GM19395 (cell line): ENCODE measurements at regions not wholly inside any gene's neighbourhood (a gene's known extent, or its start where the extent isn't known, plus 50 kb on each side); places are given as distances from the start of the nearest gene placed in this dataset.
"Not testable (repeated sequence)": the region's sequence is repeated elsewhere in the genome, so short reads cannot be mapped to it uniquely, and the experiment has no call there.

Experiments
- ATAC-seq: cut with Tn5 transposase; IDR thresholded peaks from one replicate; pipeline ENCODE4 v1.9.1; 2021; ENCODE audit warnings: mild to moderate bottlenecking, moderate library complexity; ENCODE audit not compliant: unreplicated experiment

GRCh38 chr1:224029286-224030025 is 84.5 kb upstream of the FBXO28 start:
- ATAC-seq = peak; percentile 86

GRCh38 chr1:224028802-224029201 is 85.1 kb upstream of the FBXO28 start:
- not testable (repeated sequence) for ATAC-seq

- not testable (repeated sequence) for ATAC-seq
These were observed 90.8 kb upstream of the FBXO28 start for GRCh38 chr1:224023122-224023521.

GRCh38 chr1:224022249-224022970 is 91.5 kb upstream of the FBXO28 start:
- not testable (repeated sequence) for ATAC-seq

GRCh38 chr1:224019866-224020265 is 94.0 kb upstream of the FBXO28 start:
- not testable (repeated sequence) for ATAC-seq

GRCh38 chr1:224015782-224016181 is 98.1 kb upstream of the FBXO28 start:
- ATAC-seq = not testable (repeated sequence)

GRCh38 chr1:224014330-224014649 is 99.6 kb upstream of the FBXO28 start:
- no peak for ATAC-seq

- ATAC-seq = not testable (repeated sequence)
These were observed 100.1 kb upstream of the FBXO28 start for GRCh38 chr1:224013626-224014329.

- ATAC-seq = not testable (repeated sequence)
These were observed 101.0 kb upstream of the FBXO28 start for GRCh38 chr1:224012807-224013434.

DNA sequence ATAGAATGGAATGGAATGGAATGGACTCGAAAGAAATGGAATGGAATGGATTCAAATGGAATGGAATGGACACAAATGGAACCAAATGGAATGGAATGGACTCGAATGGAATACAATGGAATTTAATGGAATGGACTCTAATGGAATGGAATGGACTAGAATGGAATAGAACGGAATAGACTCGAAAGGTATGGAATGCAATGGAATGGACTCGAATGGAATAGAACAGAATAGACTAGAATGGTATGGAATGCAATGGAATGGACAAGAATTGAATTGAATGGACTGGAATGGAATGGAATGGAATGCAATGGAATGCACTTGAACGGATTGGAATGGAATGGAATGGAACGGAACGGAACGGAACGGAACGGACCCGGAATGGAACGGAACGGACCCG is 101.7 kb upstream of the FBXO28 start:
- ATAC-seq = not testable (repeated sequence)

- not testable (repeated sequence) for ATAC-seq
These were observed 102.2 kb upstream of the FBXO28 start for GRCh38 chr1:224011751-224012150.

DNA sequence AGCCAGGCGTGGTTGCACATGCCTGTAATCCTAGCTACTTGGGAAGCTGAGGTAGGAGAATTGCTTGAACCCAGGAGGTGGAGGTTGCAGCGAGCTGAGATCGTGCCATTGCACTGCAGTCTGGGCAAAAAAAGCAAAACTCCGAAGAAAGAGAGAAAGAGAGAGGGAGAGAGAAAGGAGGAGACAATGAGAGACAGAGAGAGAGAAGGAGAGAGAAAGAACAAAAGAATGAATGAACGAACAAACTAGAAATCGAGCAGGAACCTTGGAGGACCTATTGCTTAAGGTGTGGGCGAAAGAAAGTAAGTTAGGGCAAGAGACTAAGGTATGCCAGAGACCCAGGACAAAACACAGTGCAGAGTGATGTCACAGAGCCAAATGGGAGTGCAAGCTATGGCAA is 102.8 kb upstream of the FBXO28 start:
- not testable (repeated sequence) for ATAC-seq

- ATAC-seq = not testable (repeated sequence)
These were observed 107.9 kb upstream of the FBXO28 start for GRCh38 chr1:224005973-224006372.

DNA sequence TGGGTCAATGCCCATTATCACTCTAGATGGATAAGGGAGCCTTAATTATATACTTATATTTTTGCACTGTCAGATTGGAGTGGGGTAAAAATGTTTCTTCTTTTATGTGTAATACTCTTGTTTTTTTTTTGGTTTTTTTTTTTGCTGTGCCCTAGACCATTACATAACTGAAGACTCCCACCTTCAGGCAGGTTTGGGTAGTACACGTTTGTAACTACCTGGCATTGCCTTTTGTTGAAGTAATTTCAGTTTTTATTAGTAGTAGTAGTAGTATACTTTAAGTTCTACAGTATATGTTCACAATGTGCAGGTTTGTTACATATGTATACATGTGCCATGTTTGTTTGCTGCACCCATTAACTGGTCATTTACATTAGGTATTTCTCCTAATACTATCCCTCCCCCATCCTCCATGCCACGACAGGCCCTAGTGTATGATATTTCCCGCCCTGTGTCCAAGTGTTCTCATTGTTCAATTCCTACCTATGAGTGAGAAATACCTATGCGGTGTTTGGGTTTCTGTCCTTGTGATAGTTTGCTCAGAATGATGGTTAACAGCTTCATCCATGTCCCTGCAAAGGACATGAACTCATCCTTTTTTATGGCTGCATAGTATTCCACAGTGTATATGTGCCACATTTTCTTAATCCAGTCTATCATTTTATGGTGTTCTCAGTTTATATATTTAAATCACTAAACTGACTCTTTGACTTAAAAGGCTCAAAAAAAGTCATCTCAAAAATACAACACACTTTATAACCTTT is 109.2 kb upstream of the FBXO28 start:
- ATAC-seq = not testable (repeated sequence)

DNA sequence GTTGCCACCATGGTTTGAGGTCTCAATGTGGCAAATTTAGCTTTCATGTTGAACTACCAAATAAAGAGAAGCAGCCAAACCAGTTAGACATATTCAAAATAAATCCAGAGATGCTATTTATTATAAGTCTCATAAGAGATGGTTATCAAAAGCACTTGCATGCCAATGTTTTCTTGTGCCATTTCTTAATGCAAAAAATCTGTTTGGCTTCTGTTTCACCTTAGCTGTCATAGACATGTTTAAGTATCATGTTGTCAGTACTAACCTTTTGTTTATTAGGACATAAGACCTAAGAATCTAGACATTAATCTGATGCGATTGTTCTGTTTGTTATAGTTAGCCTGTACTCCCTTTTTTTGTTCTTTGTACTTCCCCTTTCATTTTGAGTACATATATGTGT is 110.0 kb upstream of the FBXO28 start:
- ATAC-seq = not testable (repeated sequence)

GRCh38 chr1:224001757-224002156 is 112.2 kb upstream of the FBXO28 start:
- ATAC-seq = not testable (repeated sequence)

GRCh38 chr1:223999761-224000160 is 114.2 kb upstream of the FBXO28 start:
- not testable (repeated sequence) for ATAC-seq

- not testable (repeated sequence) for ATAC-seq
These were observed 115.0 kb upstream of the FBXO28 start for GRCh38 chr1:223998676-223999455.

GRCh38 chr1:223996376-223996775 is 117.5 kb upstream of the FBXO28 start:
- not testable (repeated sequence) for ATAC-seq
